ENCODE measurements at regions not wholly inside any gene's neighbourhood (a gene's known extent, or its start where the extent isn't known, plus 50 kb on each side); places are given as distances from the start of the nearest gene placed in this dataset.

DNA sequence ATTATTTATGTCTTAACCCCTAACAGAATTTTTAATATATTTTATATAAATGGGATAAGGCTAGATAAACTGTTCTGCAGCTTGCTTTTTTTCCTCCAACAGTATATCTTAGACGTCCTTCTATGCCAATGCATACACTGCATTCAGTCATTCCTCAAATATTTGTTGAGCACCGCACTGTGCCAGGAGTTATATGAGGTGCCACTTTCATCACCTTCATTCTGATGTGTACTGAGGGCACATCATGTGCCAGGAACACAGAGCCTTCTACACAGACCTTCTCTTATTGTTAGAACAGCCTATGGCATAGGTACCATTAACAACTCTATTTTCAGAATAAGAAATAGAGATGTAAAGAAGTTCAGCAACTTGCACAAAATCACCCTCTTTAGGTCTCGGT lies 570.1 kb downstream of the CDK5RAP2 start:
- no peaks in the 10 kb centered on the region for H3K79me2 ChIP-seq (ENCODE audit: insufficient read depth, low read length)
- H3K36me3 Mint-ChIP-seq: no peaks in the 10 kb centered on the region
- TF ChIP-seq, protein P1, sequence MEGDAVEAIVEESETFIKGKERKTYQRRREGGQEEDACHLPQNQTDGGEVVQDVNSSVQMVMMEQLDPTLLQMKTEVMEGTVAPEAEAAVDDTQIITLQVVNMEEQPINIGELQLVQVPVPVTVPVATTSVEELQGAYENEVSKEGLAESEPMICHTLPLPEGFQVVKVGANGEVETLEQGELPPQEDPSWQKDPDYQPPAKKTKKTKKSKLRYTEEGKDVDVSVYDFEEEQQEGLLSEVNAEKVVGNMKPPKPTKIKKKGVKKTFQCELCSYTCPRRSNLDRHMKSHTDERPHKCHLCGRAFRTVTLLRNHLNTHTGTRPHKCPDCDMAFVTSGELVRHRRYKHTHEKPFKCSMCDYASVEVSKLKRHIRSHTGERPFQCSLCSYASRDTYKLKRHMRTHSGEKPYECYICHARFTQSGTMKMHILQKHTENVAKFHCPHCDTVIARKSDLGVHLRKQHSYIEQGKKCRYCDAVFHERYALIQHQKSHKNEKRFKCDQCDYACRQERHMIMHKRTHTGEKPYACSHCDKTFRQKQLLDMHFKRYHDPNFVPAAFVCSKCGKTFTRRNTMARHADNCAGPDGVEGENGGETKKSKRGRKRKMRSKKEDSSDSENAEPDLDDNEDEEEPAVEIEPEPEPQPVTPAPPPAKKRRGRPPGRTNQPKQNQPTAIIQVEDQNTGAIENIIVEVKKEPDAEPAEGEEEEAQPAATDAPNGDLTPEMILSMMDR (IDR thresholded peaks at IDR 0.05): no peak
- intact Hi-C loops (cut with micrococcal nuclease): no loop called here
- no peaks in the 10 kb centered on the region for H4K20me1 ChIP-seq (ENCODE audit: insufficient read depth, low read length)
- DNase-seq: no peak
- no peaks in the 10 kb centered on the region for H3K27me3 ChIP-seq (ENCODE audit: control insufficient read depth in 2 of 2, insufficient read depth in 2 of 2, low read length in 2 of 2)
- no peak overlapping the region for H3K4me3 ChIP-seq (replicated peaks in 1 of 3; ENCODE audit: low read depth in 2 of 3, low read length in 3 of 3)
- H2AFZ ChIP-seq (ENCODE audit: insufficient read depth, low read depth, low read length, poor library complexity, severe bottlenecking): no peak overlapping the region
- no peaks in the 10 kb centered on the region for H3K4me1 Mint-ChIP-seq
- peaks cover 0 to 3% (median 0%) of the 10 kb centered on the region in 7 donors for H3K9me3 Mint-ChIP-seq
- H3K4me2 ChIP-seq (replicated peaks; ENCODE audit: extremely low read depth, low read length, poor library complexity, severe bottlenecking): no peak overlapping the region
- H3K27me3 Mint-ChIP-seq (ENCODE audit: low read depth in 3 of 3): peaks cover 0 to 1% (median 0%) of the 10 kb centered on the region in 3 donors
- H3K9me3 ChIP-seq (replicated peaks in 1 of 2; ENCODE audit: control insufficient read depth in 1 of 2, insufficient read depth in 1 of 2, low read length in 2 of 2): no peaks in the 10 kb centered on the region
- H3K27ac ChIP-seq (ENCODE audit: low read depth in 1 of 2, low read length in 2 of 2): no peak overlapping the region
- H3K27ac Mint-ChIP-seq: no peak overlapping the region
- WGBS (ENCODE audit: insufficient coverage): 20% methylated on average over 1 of the region's 3 CpGs
- no peaks in the 10 kb centered on the region for H3K4me1 ChIP-seq (ENCODE audit: control insufficient read depth in 1 of 2, insufficient read depth in 2 of 2, low read length in 2 of 2)
- H3K9ac ChIP-seq (ENCODE audit: insufficient read depth, low read length, poor library complexity, severe bottlenecking): no peak overlapping the region
- H3K4me3 Mint-ChIP-seq: no peak overlapping the region
- H3K36me3 ChIP-seq (replicated peaks in 1 of 2; ENCODE audit: control insufficient read depth in 1 of 2, insufficient read depth in 2 of 2, low read length in 2 of 2): no peaks in the 10 kb centered on the region

DNA sequence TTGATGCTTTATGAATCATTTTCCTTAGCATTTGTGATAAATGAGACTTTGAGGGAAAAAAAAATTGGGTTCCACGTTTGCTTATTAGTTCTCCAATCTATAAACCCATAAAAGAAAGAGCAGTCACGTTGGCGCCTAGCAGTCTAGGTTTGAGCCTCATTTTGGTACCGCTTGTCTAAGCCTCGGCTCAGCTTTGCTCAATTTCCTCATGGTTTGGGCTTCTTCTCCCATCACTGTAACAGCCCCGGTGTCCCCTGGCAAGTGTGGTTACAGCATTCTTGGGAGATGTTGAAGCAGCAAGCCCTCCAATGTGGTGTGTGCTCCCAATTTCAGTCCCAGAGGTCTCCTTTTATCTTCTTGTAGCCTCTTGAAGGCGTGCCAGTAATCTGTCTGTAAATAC lies 578.4 kb downstream of the CDK5RAP2 start:
- H3K36me3 ChIP-seq (replicated peaks in 1 of 2; ENCODE audit: control insufficient read depth in 1 of 2, insufficient read depth in 2 of 2, low read length in 2 of 2): no peaks in the 10 kb centered on the region

More for the DNA sequence above, 578.4 kb downstream of the CDK5RAP2 start:
- Mint-ChIP-seq H3K9me3 (peaks cover 0 to 2% (median 0%) of the 10 kb centered on the region in 7 donors), H3K4me3 (no peak overlapping the region), H3K4me1 (no peaks in the 10 kb centered on the region), H3K27ac (no peak overlapping the region), H3K36me3 (no peaks in the 10 kb centered on the region), H3K27me3 (ENCODE audit: low read depth in 3 of 3) (peaks cover 0 to 2% (median 0%) of the 10 kb centered on the region in 3 donors)
- Histone ChIP-seq H3K4me2 (replicated peaks; ENCODE audit: extremely low read depth, low read length, poor library complexity, severe bottlenecking) (no peak overlapping the region), H3K79me2 (ENCODE audit: insufficient read depth, low read length) (no peaks in the 10 kb centered on the region), H3K9ac (ENCODE audit: insufficient read depth, low read length, poor library complexity, severe bottlenecking) (no peak overlapping the region), H4K20me1 (ENCODE audit: insufficient read depth, low read length) (no peaks in the 10 kb centered on the region), H3K4me3 (replicated peaks in 1 of 3; ENCODE audit: low read depth in 2 of 3, low read length in 3 of 3) (no peak overlapping the region), H3K27me3 (ENCODE audit: control insufficient read depth in 2 of 2, insufficient read depth in 2 of 2, low read length in 2 of 2) (no peaks in the 10 kb centered on the region), H2AFZ (ENCODE audit: insufficient read depth, low read depth, low read length, poor library complexity, severe bottlenecking) (no peak overlapping the region), H3K27ac (ENCODE audit: low read depth in 1 of 2, low read length in 2 of 2) (no peak overlapping the region), H3K4me1 (ENCODE audit: control insufficient read depth in 1 of 2, insufficient read depth in 2 of 2, low read length in 2 of 2) (no peaks in the 10 kb centered on the region), H3K9me3 (replicated peaks in 1 of 2; ENCODE audit: control insufficient read depth in 1 of 2, insufficient read depth in 1 of 2, low read length in 2 of 2) (no peaks in the 10 kb centered on the region)
- intact Hi-C loops (cut with micrococcal nuclease): no loop called here
- DNase-seq: no peak
- WGBS (ENCODE audit: insufficient coverage): no CpG with 5 or more reads among the region's 7 CpGs
- TF ChIP-seq, protein P1 (IDR thresholded peaks at IDR 0.05): no peak

Data from CD14-positive monocyte (primary cell).